CD4-positive, alpha-beta T cell treated with Interleukin-15 for 1 hour (primary cell): ENCODE measurements at regions not wholly inside any gene's neighbourhood (a gene's known extent, or its start where the extent isn't known, plus 50 kb on each side); places are given as distances from the start of the nearest gene placed in this dataset.

ENCODE experiments used
- DNase-seq: peaks from one replicate; pipeline ENCODE4 v3.0.0-alpha.2; 2020

- no peak for DNase-seq
Observed at GRCh38 chr10:131824371-131825149, 76.2 kb upstream of the PPP2R2D start.

DNA sequence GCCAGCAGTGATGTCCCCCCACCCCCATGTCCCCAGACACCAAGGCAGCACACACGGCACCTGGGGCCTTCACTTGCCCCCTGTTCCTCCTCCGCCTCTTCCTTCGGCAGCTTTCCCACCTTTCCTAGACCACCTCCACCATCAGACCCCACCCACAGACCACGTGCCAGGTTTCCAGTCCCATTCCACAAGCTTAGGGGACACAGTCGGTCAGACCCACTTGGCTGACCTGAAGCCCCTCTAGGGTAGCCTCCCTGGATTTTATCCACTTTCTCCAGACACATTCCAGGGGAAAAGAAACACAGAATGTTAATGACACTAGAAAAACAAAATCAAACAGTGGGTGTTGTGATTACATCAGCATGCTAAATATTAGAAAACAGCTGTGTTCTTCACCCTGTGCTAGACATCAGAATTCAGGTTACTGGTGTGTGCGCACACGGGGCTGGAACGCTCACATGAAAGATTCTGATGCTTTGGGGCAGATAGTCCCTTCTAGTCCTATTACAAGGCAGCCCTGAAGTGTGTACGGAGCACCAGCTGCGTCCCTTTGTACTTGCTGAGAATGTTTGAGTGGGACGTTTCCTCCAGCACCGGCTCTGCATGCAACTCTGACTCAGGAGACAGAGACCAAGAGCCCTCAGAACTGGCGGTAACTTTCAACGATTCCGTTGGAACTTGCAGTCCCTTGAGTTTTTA is 75.5 kb upstream of the PPP2R2D start:
- DNase-seq = no peak

DNA sequence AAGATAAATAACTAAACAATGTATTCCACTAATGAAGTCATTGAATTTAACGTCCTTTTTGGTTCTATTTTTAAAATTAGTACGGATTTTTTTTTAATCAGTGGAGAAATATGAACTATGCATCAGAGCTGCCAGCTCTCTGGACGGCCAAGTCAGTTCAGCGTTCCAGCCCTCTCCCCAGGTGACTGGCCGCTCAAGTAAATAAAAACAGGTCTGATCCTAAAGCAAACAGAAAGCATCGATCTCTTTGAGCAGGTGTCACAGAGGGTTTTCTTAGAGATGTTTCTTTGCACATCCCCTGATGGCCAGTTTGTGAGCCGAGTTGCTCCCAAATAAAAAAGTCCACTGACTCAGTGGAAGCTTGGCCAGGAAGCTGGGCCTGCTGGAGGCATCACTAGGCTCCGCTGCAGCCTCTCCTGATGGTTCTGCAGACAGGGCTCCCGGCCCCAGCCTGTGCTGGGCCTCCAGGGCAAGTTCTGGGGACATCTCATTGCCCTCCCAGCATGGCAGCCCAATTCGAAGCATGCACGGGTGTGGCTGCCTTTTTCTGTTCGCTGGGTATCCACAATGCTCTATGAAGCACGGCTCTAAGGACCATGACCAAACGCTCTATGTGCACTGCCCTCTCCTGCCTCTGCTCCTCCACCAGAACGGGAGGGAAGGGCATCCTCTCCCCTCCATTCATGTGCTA is 74.7 kb upstream of the PPP2R2D start:
- no peak for DNase-seq

DNA sequence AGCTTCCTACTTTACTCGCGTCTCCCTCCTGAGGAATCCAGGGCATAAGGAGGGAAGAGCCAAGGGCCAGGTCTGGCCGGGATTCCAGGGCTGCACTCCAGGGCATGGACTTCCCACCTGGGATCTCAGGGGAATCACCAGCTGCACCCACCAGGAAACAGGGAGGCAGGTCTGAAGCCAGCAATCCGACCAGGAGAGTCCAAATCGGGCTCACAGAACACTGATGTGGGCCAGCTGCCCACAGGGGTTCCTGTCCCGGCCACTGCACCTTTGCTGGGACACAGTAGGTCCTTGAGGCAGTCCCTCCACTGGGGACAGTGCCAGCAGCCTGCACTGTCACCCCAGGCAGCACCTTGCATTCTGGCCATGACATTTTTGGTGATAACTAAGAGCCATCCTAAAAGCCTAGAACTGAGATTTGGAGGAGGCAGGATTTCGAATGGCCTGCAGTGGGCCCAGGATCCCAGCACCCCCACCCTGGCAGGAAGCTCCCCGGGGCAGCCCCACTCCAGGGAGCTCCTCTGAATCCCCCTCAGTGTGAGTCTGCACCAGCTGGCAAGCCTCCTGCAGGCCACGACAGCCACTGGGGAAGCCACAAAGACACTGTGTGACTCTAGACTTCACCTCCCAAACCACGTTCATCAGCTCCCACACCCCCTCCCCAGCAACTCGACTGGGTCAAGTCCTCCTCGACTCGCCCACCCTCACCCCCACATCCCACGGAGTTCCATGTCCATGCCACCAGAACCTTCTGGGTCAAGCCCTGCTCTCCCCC is 71.5 kb upstream of the PPP2R2D start:
- DNase-seq = no peak

DNA sequence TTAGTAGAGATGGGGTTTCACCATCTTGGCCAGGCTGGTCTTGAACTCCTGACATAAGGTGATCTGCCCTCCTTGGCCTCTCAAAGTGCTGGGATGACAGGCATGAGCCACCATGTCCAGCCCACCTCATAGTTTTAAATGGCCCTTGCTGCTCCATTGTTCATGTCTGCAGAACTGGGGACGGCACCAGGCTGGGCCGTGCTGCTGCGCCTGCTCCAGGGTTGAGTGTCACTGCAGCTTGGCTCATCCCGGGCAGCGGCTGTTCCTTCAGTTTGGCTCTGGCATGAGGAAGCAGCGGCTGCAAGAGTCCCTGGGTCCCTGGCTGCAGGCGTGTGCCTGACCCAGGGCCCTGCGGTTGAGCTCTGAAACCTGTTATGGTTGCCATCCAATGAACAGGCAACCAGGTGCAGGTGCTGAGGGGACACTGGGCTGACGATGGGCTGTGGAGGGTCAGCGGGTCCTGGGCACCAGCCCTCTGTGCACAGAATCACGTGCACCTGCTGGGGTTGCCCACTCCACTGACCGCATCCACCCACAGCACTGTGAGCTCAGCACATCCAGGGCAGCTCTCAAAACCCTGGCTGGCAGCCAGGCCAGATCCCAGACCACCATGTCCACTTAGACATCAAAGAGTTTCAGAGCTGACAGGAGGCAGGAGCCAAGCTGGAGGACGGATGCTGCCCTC is 70.2 kb upstream of the PPP2R2D start:
- DNase-seq = no peak

DNA sequence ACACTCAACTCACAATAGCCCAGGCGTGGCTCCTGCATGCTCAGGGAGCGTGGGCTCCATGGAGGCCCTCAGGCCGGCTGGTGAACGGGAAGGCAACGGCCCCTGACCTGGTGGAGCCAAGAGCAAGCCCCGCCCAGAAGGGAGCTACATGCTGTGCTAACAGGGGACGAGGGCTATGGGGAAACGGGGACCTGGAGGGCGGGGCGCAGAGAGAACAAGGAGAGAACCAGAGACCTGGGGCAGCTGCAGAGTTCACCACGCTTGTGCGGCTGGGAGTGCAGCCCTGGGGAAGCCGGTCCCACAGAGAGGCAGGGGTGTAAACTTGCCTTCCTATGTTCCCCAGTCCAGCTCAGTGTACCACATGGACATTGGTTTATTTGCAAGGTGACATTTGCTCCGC is 69.2 kb upstream of the PPP2R2D start:
- DNase-seq = peak; percentile 7

- DNase-seq = peak; percentile 14
Observed at GRCh38 chr10:131832056-131832685, 68.6 kb upstream of the PPP2R2D start.

DNA sequence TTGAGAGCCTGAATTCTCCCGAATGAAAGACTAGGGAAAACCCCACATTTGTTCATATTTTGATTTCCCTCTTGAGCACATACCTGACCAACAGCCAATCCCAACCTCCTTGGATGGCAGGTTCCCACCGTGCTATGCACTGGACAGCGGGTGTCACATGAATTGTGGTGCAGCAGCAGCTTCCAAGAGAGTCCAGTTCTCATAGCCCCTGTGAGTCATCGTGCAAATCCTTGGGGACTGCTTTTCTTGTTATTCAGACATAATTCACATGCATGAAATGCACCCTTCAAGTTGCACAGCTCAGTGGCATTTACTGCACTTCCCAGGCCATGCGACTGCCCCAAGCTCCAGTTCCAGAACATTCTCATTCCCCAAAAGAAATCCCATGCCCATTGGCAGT is 67.8 kb upstream of the PPP2R2D start:
- peak; percentile 2 for DNase-seq

GRCh38 chr10:131833446-131834080 is 67.2 kb upstream of the PPP2R2D start:
- DNase-seq = peak; percentile 11

DNA sequence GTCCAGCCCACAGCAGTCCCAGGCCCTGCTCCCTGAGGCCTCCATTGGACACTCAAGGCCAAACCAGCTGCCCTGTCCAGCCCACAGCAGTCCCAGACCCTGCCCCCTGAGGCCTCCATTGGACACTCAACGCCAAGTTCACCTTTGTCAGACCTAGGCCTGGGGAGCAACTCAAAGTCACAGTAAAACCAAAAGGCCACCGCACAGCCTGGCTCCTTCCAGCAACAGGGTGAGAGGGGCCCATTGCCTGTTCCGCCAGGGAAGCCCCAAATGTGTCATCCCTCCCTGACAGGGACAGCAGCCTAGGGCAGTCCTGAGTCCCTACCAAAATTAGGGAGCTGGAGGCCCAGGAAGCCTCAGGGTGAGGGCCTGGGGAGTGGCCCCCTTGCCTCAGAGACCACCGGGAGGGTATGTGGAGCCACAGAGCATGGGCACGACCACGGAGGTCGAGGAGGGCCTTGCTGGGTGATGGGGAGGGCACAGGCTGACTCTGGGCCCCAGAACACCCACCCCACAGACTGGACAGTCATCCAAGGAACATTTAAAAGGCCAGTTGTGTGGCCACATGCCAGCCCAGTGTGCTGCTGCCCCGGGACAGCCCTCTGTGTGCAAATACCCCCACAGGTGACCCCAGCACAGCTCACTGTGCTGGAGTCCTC is 66.5 kb upstream of the PPP2R2D start:
- peak; percentile 12 for DNase-seq

DNA sequence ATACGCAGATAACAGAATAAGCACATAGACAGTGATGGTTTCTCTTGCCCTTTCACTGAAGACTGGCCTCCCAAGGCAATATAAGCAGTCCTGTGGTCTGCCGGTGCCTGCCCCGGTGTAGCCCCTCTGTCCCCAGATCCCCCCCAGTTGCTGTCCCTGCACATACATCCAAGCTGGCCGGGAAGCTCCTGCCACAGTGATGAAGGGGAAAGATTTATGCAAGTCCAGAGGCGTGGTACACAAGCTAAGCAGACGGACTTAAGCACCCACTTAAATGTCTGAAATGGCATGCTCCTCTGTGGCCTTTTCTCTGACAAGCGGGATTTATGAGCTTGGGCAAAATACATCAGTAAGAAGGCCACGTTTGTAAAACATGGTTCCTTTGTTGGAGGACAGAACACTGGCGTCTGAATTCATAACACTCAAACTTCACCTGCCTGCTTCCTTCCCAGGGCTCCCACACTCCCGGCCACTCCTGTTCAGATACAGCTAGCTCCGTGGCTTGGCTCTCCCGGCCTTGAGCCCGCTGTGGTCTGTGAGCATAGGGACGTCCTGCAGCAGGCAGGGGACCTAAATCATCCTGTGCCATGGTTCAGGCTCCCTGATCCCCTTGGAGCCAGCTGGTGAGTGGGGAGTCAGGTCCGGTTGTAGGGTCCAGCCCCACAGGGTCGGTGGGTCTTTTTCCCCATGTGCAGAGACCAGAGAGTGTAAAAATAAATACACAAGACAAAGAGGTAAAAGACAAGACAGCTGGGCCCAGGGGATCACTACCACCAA is 61.7 kb upstream of the PPP2R2D start:
- DNase-seq = peak; percentile 8

DNA sequence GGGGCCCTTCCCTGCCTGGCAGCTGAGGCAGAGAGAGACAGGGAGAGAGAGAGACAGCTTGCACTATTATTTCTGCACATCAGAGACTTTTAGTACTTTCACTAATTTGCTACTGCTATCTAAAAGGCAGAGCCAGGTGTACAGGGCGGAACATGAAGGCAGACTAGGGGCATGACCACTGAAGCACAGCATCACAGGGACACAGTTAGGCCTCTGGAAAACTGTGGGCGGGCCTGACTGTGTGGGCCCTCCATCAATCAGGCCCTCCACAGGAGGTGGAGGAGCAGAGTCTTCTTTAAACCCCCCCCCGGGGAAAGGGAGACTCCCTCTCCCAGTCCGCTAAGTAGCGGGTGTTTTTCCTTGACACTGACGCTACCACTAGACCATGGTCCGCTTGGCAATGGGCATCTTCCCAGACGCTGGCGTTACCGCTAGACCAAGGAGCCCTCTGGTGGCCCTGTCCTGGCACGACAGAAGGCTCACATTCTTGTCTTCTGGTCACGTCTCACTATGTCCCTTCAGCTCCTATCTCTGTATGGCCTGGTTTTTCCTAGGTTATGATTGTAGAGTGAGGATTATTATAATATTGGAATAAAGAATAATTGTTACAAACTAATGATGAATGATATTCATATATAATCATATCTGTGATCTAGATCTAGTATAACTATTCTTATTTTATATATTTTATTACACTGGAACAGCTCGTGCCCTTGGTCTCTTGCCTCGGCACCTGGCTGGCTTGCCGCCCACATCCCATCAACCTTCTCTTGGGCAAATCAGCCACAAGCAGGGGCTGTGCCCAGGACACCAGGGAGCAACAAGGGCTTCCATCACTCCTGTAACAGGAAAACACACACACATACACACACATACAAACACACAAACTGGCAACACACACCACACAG is 60.7 kb upstream of the PPP2R2D start:
- peak; percentile 10 for DNase-seq

GRCh38 chr10:131840788-131841118 is 60.1 kb upstream of the PPP2R2D start:
- no peak for DNase-seq

DNA sequence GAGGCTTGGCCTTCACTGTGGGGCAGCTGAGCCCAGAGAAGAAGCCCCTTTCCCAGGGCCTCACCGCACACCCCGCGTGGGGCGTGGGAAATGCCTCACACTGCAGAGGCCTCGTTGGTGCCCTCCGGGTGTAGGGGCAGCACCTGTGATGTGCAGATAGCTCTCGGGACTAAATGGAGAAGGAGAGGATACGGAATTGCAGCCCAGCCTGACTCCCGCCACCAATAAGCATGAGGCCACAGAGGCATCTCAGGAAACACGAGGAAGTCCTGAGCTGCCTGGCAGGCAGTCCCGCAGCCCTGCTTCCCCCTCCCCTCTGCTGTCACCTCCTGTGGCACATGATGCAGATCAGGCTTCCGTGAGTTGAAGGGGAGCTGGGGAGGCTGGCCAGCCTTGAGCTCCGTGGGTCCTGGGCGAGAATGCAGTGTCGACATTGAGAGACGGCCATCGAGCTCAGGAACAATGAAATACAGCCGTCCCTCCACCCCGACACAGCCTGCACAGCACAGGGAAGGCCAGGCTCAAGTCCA is 59.6 kb upstream of the PPP2R2D start:
- peak; percentile 15 for DNase-seq

GRCh38 chr10:131841661-131842139 is 59.1 kb upstream of the PPP2R2D start:
- DNase-seq = no peak

DNA sequence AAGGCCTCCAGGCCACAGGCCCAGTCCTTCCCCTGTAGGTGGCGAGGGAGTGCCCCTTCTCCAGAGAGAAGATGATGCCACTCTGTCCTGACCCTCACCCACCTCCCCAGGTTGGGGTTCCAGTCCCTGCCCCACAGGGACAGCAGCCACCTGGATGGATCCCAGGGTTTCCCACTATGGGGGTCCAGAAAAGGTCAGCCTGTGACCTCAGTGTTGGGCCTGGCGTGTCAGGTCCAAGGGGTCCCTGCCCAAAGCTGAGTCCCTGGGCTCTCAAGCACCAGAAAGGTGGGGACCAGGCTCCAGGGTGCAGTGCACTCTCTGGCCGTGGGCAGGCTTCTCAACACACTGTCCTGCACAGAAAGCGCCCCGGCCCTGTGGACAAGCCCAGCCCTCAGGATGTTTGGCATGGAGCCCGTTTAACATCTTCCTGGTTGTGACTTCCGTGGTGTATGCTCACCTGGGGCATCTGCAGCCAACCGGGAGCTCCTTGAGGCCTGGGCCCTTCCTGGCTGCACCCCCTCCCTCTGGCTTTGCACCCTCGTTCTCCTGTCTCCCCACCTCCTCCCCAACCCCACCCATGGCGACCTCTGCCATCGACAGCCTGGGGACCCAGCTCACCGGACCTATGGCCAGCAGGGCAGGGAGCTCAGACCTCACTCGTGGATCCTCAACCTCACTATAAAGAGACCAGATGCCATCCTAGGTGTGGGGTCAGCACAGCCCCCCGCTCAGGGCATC is 58.3 kb upstream of the PPP2R2D start:
- no peak for DNase-seq

- DNase-seq = no peak
Observed at GRCh38 chr10:131843089-131843595, 57.7 kb upstream of the PPP2R2D start.

DNA sequence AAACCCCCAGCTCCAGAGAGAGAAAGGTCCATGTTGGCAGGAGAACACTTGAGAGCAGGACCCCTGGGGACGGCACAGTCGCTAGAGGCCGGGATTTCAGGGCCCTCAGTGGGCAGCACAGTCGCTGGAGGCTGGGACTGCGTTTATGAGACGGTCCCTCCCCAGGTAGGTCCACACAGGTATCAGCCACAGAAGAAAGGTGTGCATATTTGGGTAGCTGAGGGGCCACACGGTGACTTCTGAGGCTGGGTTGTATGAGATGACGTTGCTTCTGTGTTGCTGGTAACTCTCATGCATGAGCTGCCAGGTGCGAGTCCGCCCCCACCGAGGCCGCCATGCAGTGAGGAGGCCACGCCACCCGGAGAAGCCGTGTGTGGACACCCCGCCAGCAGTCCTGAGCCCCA is 56.9 kb upstream of the PPP2R2D start:
- DNase-seq = no peak
